ENCODE measurements at regions not wholly inside any gene's neighbourhood (a gene's known extent, or its start where the extent isn't known, plus 50 kb on each side); places are given as distances from the start of the nearest gene placed in this dataset.

DNA sequence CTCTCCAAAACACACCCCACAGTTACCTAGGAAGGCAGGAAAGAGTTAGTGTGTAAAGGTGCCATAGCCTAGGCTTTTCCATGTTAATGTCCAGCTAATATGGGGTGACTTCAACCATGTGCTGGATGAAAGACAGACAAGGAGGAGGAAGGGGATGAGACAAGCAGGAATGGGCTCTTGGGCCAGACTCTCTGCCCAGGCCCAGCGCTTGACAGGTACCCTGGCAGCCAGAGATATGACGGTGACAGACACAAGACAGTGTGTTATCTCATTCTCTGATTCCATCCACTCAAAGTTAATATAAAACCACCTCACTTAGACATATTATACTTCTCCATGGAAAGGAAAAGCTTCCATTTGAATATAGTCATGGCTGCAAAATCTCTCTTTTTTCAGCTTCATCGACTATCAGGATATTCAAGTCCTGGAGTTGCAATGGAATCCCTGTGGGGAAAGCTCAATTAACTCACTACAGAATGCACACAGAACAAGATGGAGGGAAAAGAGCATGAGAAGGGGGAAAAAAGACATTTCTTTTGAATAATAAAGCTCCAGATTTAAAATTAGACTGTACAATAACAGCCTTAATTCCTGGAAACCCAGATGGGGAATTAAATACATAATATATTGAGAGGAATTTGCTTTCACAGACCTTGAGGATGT lies 596.7 kb downstream of the TOX3 start:
- TF ChIP-seq ELF1 (IDR thresholded peaks at IDR 0.05; ENCODE audit: borderline replicate concordance, low read depth) (no peak), POLR2A (IDR thresholded peaks at IDR 0.05; ENCODE audit: borderline replicate concordance, extremely low read depth, insufficient read depth, insufficient read length) (no peak), CTCF (IDR thresholded peaks at IDR 0.05 in 2 of 3, conservative IDR thresholded peaks at IDR 0.05 in 1 of 3; ENCODE audit: borderline replicate concordance in 1 of 3, insufficient read depth in 1 of 3, low read depth in 2 of 3, low read length in 2 of 3) (no peak), CEBPB (IDR thresholded peaks at IDR 0.05; ENCODE audit: low read depth) (no peak)
- TF ChIP-seq, protein P1, sequence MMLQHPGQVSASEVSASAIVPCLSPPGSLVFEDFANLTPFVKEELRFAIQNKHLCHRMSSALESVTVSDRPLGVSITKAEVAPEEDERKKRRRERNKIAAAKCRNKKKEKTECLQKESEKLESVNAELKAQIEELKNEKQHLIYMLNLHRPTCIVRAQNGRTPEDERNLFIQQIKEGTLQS (IDR thresholded peaks at IDR 0.05): no peak
